Thyroid gland (tissue), 4 donors: ENCODE measurements at regions not wholly inside any gene's neighbourhood (a gene's known extent, or its start where the extent isn't known, plus 50 kb on each side); places are given as distances from the start of the nearest gene placed in this dataset.
"Not testable (repeated sequence)": the region's sequence is repeated elsewhere in the genome, so short reads cannot be mapped to it uniquely, and the experiment has no call there.

Source experiments
- DNase-seq, 2 donors: peaks; one replicate each; pipeline ENCODE4 v3.0.0-alpha.2; 2019
- H3K27ac ChIP-seq, 3 donors: fragments of 200-600 bp; sonication (generic); 1 replicate in 2 of 3; 2 replicates in 1 of 3; pipeline ENCODE4 v1.5.1; 2016 to 2019; ENCODE audit warnings: mild to moderate bottlenecking in 1 of 3, moderate library complexity in 1 of 3
- H3K27me3 ChIP-seq: fragments of 200-600 bp; sonication (generic); one replicate; pipeline ENCODE4 v1.5.1; 2019
- H3K36me3 ChIP-seq, 2 donors: fragments of 200-600 bp; sonication (generic); one replicate each; pipeline ENCODE4 v1.5.1; 2016 to 2019
- H3K4me1 ChIP-seq, 2 donors: fragments of 200-600 bp; sonication (generic); one replicate each; pipeline ENCODE4 v1.5.1; 2017 to 2019
- H3K4me3 ChIP-seq, 3 donors: fragments of 200-600 bp; sonication (generic); replicated peaks in 1 of 3; 1 replicate in 2 of 3; 2 replicates in 1 of 3; pipeline ENCODE4 v1.5.1; 2016; ENCODE audit warnings: mild to moderate bottlenecking in 1 of 3
- H3K9me3 ChIP-seq: fragments of 200-600 bp; sonication (generic); one replicate; pipeline ENCODE4 v1.5.1; 2017
- POLR2A ChIP-seq, 2 donors: fragments of 450-650 bp; IDR thresholded peaks; one replicate each; pipeline ENCODE4 v1.6.1; 2017; ENCODE audit warnings: antibody characterized with exemption in 2 of 2, mild to moderate bottlenecking in 2 of 2, moderate library complexity in 1 of 2
- WGBS, 2 donors: methylation state at CpG; one replicate each; pipeline ENCODE4 v1.1.5; 2017; 5-methylcytosine and 5-hydroxymethylcytosine counted together
- intact Hi-C: fragments of 100-400 bp; cut with DNase I; formaldehyde crosslinking; loops from one replicate; pipeline ENCODE4 v1.15.1; 2023
- TF ChIP-seq, protein P1 (sequence below), 6 experiments: fragments of 200-600 bp in 3 of 6; fragments of 450-650 bp in 3 of 6; sonication (generic) in 3 of 6; IDR thresholded peaks; one replicate each; pipeline ENCODE4 v1.5.1; 2016 to 2019; ENCODE audit warnings: antibody characterized with exemption in 6 of 6, mild to moderate bottlenecking in 2 of 6, inconsistent platforms in 1 of 6, moderate library complexity in 1 of 6

DNA sequence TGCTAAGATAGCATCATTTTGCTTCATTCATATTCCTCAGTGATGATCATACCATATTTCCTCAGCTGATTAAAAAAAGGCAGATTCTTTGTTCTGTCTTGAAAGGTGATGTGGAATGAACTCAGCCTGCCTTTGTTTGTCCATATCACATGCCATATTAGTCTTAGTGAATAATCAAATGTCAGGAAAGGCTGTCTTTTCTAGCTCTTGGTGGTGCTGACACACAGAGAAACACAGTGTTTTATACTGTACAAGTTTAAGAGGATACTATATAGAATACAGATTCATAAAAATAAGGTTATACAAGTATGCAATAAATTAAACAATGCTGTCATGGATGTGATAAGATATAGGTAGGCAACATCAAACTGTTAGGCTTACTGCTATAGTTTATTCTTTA lies 97.1 kb upstream of the FAM98A start:
- Histone ChIP-seq H3K4me3 (no peak overlapping the region), H3K36me3 (no peaks in the 10 kb centered on the region), H3K9me3 (no peaks in the 10 kb centered on the region), H3K27ac (no peak overlapping the region), H3K27me3 (no peaks in the 10 kb centered on the region), H3K4me1 (no peaks in the 10 kb centered on the region)
- no peak for DNase-seq
- TF ChIP-seq, protein P1, sequence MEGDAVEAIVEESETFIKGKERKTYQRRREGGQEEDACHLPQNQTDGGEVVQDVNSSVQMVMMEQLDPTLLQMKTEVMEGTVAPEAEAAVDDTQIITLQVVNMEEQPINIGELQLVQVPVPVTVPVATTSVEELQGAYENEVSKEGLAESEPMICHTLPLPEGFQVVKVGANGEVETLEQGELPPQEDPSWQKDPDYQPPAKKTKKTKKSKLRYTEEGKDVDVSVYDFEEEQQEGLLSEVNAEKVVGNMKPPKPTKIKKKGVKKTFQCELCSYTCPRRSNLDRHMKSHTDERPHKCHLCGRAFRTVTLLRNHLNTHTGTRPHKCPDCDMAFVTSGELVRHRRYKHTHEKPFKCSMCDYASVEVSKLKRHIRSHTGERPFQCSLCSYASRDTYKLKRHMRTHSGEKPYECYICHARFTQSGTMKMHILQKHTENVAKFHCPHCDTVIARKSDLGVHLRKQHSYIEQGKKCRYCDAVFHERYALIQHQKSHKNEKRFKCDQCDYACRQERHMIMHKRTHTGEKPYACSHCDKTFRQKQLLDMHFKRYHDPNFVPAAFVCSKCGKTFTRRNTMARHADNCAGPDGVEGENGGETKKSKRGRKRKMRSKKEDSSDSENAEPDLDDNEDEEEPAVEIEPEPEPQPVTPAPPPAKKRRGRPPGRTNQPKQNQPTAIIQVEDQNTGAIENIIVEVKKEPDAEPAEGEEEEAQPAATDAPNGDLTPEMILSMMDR (IDR thresholded peaks at IDR 0.05), result no peak
- no peak for TF ChIP-seq POLR2A (IDR thresholded peaks at IDR 0.05)
- intact Hi-C loops, result no loop called here

DNA sequence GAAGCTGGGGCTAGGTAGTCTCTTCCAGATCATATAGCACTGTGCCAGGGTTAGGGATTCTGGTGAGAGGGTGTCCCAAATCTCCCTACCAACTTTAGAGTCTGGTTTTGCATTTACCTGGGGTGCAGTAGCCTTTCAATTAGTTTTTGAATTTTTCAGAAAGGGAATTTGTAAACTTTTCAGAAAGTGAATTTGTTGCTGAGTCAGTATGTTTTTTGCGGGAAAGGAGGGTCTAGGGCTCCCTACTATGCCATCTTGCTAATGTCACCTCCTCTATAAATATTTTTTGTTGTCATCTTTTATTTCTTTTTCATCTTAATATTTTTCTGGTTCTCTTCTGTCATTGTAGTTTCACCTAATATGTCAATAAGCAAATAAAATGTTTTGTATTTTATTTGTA lies 95.8 kb upstream of the FAM98A start:
- Histone ChIP-seq H3K4me3 (no peak overlapping the region), H3K36me3 (no peaks in the 10 kb centered on the region), H3K9me3 (no peaks in the 10 kb centered on the region), H3K27me3 (no peaks in the 10 kb centered on the region), H3K4me1 (no peaks in the 10 kb centered on the region), H3K27ac (no peak overlapping the region)
- TF ChIP-seq, protein P1 (IDR thresholded peaks at IDR 0.05), result no peak
- WGBS, 2 donors, result 0 to 97% methylated on average over 1 of the region's 1 CpG
- no peak for DNase-seq
- intact Hi-C loops, result no loop called here

DNA sequence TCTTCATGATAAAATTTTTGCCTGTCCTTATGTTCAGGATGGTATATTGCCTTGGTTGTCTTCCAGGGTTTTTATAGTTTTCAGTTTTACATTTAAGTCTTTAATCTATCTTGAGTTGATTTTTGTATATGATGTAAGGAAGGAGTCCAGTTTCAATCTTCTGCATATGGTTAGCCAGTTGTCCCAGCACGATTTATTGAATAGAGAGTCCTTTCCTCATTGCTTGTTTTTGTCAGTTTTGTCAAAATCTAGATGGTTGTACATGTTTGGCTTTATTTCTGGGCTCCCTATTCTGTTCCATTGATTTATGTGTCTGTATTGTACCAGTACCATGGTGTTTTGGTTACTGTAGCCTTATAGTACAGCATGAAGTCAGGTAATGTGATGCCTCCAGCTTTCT lies 91.6 kb upstream of the FAM98A start:
- H3K4me3 ChIP-seq, DNase-seq, intact Hi-C loops, H3K27me3 ChIP-seq, H3K4me1 ChIP-seq, H3K27ac ChIP-seq, H3K9me3 ChIP-seq, H3K36me3 ChIP-seq: not testable (repeated sequence)
- 92 to 96% methylated on average over 1 of the region's 1 CpG for WGBS, 2 donors

DNA sequence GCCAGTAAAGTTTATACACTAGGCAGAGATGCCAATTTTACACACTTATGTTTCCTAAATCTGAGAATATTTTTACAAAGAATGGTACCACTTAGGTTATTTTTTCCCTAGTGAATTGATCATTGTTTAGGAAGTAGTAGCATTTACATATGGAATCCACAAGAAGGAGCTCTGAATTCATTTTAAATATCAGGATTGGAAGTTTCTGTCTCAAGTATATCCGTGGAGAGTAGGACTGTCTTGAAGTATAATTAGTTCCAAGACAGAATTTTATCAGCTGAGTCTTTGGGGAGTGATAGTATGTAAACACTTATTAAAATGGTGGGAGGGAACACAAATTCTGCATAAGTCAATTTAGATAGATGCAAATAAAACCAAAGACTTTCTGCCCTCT lies 82.3 kb upstream of the FAM98A start:
- H3K36me3 ChIP-seq, result no peaks in the 10 kb centered on the region
- no peaks in the 10 kb centered on the region for H3K4me1 ChIP-seq
- no peak overlapping the region for H3K27ac ChIP-seq
- WGBS, 2 donors, result 8 to 11% methylated on average over 1 of the region's 1 CpG
- no peaks in the 10 kb centered on the region for H3K27me3 ChIP-seq
- no peak overlapping the region for H3K4me3 ChIP-seq
- intact Hi-C loops, result no loop called here
- no peak for DNase-seq
- no peaks in the 10 kb centered on the region for H3K9me3 ChIP-seq
- TF ChIP-seq, protein P1 (IDR thresholded peaks at IDR 0.05), result no peak
- no peak for TF ChIP-seq POLR2A (IDR thresholded peaks at IDR 0.05)

DNA sequence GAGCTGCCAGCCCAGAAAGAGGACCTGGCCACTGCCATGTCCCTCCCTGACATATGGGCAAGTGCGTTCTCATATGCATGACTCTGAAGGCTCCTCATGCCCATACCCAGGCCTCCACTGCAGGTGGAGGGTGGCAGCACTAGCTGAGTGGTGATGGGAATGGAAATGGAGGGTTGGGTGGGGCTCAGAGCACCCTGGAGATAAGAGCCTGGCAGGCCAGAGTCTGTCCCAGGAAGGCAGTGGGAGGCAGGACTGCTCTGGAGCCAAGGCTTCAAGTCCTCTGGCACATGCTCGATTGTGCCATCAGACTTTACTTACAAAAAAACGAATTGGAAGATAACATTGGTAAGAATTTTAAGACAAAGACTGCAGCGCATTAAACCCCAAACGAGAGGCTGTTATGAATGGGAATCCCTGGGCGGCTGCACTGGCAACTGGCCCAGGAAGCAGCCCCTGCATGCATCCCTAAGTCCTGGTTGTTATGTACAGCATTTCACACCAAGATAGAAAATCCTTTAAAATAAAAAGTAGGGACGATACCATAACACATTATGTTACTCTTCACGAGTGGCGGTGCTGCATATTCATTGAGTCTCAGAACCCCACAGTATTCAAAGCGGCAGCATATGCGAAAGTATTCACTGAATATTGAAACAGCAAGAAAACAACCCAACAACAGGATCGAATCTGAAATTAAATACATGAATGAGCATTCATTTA lies 81.7 kb upstream of the FAM98A start:
- Histone ChIP-seq H3K27ac (no peak overlapping the region), H3K4me3 (no peak overlapping the region), H3K9me3 (no peaks in the 10 kb centered on the region), H3K27me3 (no peaks in the 10 kb centered on the region), H3K4me1 (no peaks in the 10 kb centered on the region), H3K36me3 (no peaks in the 10 kb centered on the region)
- DNase-seq, result no peak
- intact Hi-C loops, result no loop called here
- 53 to 61% methylated on average over 11 to 12 of the region's 12 CpGs for WGBS, 2 donors
- TF ChIP-seq, protein P1 (IDR thresholded peaks at IDR 0.05), result no peak
- no peak for TF ChIP-seq POLR2A (IDR thresholded peaks at IDR 0.05)

DNA sequence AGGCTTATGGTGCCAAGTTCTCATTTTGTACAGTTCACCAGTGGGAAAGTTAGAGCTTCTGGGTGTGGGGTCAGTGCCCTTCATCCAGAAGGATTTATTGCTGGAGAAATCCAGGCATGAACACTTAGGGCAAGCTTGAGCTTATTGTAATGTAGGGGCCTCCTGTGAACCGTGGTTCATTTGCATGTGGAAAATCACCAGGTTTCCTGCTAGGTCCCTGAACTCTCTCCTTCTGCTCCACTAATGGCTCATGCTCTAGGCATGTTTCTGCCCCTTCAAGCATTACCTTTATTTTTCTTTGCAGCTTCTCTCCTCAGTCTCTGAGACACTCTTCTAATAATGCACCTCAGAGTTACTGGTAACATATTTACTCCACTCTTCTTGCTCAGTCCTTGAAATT lies 79.3 kb upstream of the FAM98A start:
- no peak overlapping the region for H3K4me3 ChIP-seq
- intact Hi-C loops, result no loop called here
- no peak overlapping the region for H3K27ac ChIP-seq
- TF ChIP-seq, protein P1 (IDR thresholded peaks at IDR 0.05), result no peak
- no peak for TF ChIP-seq POLR2A (IDR thresholded peaks at IDR 0.05)
- no peaks in the 10 kb centered on the region for H3K9me3 ChIP-seq
- H3K27me3 ChIP-seq, result no peaks in the 10 kb centered on the region
- H3K36me3 ChIP-seq, result no peaks in the 10 kb centered on the region
- 15 to 20% methylated on average over 1 of the region's 1 CpG for WGBS, 2 donors
- no peaks in the 10 kb centered on the region for H3K4me1 ChIP-seq
- no peak for DNase-seq
